ENCODE measurements at regions not wholly inside any gene's neighbourhood (a gene's known extent, or its start where the extent isn't known, plus 50 kb on each side); places are given as distances from the start of the nearest gene placed in this dataset.
A peak's percentile ranks its signal among the peaks of the same experiment; 100 is the strongest.

GRCh38 chr1:4273243-4273642, 373.2 kb upstream of the C1orf174 start:
- DNase-seq (ENCODE audit: low spot score) = no peak

GRCh38 chr1:4273747-4274146, 373.7 kb upstream of the C1orf174 start:
- DNase-seq (ENCODE audit: low spot score) = no peak

- DNase-seq (ENCODE audit: low spot score) = no peak
These were observed 375.0 kb upstream of the C1orf174 start for GRCh38 chr1:4275083-4275482.

GRCh38 chr1:4276238-4276637, 376.2 kb upstream of the C1orf174 start:
- no peak for DNase-seq (ENCODE audit: low spot score)

GRCh38 chr1:4277598-4277997, 376.8 kb upstream of the AJAP1 start:
- no peak for DNase-seq (ENCODE audit: low spot score)

GRCh38 chr1:4284976-4285375, 369.4 kb upstream of the AJAP1 start:
- DNase-seq (ENCODE audit: low spot score) = no peak

- DNase-seq (ENCODE audit: low spot score) = no peak
These were observed 361.5 kb upstream of the AJAP1 start for GRCh38 chr1:4292861-4293260.

GRCh38 chr1:4298361-4299083, 355.9 kb upstream of the AJAP1 start:
- DNase-seq (ENCODE audit: low spot score) = no peak

- DNase-seq (ENCODE audit: low spot score) = no peak
These were observed 353.4 kb upstream of the AJAP1 start for GRCh38 chr1:4301007-4301406.

GRCh38 chr1:4303303-4303702, 351.1 kb upstream of the AJAP1 start:
- no peak for DNase-seq (ENCODE audit: low spot score)

- peak; percentile 15 for DNase-seq (ENCODE audit: low spot score)
These were observed 348.7 kb upstream of the AJAP1 start for GRCh38 chr1:4305526-4306301.

GRCh38 chr1:4306559-4307467, 347.6 kb upstream of the AJAP1 start:
- DNase-seq (ENCODE audit: low spot score) = no peak

GRCh38 chr1:4307468-4307845, 347.0 kb upstream of the AJAP1 start:
- no peak for DNase-seq (ENCODE audit: low spot score)

- no peak for DNase-seq (ENCODE audit: low spot score)
These were observed 346.4 kb upstream of the AJAP1 start for GRCh38 chr1:4307911-4308545.

GRCh38 chr1:4308806-4309205, 345.6 kb upstream of the AJAP1 start:
- DNase-seq (ENCODE audit: low spot score) = no peak

- no peak for DNase-seq (ENCODE audit: low spot score)
These were observed 344.6 kb upstream of the AJAP1 start for GRCh38 chr1:4309676-4310320.

GRCh38 chr1:4310396-4310923, 343.9 kb upstream of the AJAP1 start:
- DNase-seq (ENCODE audit: low spot score) = no peak

GRCh38 chr1:4312024-4312423, 342.4 kb upstream of the AJAP1 start:
- DNase-seq (ENCODE audit: low spot score) = no peak

- DNase-seq (ENCODE audit: low spot score) = no peak
These were observed 339.2 kb upstream of the AJAP1 start for GRCh38 chr1:4315202-4315601.

- no peak for DNase-seq (ENCODE audit: low spot score)
These were observed 337.2 kb upstream of the AJAP1 start for GRCh38 chr1:4317207-4317606.

- no peak for DNase-seq (ENCODE audit: low spot score)
These were observed 335.7 kb upstream of the AJAP1 start for GRCh38 chr1:4318720-4319119.
